Anterior cingulate cortex (tissue), 58 donors: ENCODE measurements at regions not wholly inside any gene's neighbourhood (a gene's known extent, or its start where the extent isn't known, plus 50 kb on each side); places are given as distances from the start of the nearest gene placed in this dataset.
A peak's percentile ranks its signal among the peaks of the same experiment; 100 is the strongest.

ENCODE experiments used
- DNase-seq, 58 donors: peaks; one replicate each; lab custom pipeline; 2025; lab: John Stamatoyannopoulos, UW

GRCh38 chr7:67791918-67792317, 795.3 kb downstream of the TYW1 start:
- no peak for DNase-seq

- DNase-seq, result no peak
These were observed 797.9 kb downstream of the TYW1 start for GRCh38 chr7:67794544-67794943.

- DNase-seq, result no peak
These were observed 807.2 kb downstream of the TYW1 start for GRCh38 chr7:67803789-67804188.

GRCh38 chr7:67805921-67806471, 809.4 kb downstream of the TYW1 start:
- no peak for DNase-seq

- DNase-seq, result no peak
These were observed 811.2 kb downstream of the TYW1 start for GRCh38 chr7:67807826-67808225.

GRCh38 chr7:67809586-67809985, 813.0 kb downstream of the TYW1 start:
- DNase-seq, result no peak

- no peak for DNase-seq
These were observed 817.1 kb downstream of the TYW1 start for GRCh38 chr7:67813621-67814292.

GRCh38 chr7:67817481-67817880, 820.8 kb downstream of the TYW1 start:
- no peak for DNase-seq

- peak in 23 of 58 donors; percentile 1 to 63 (median 10) for DNase-seq
These were observed 824.5 kb downstream of the TYW1 start for GRCh38 chr7:67821116-67821515.

- DNase-seq, result peak in 1 of 58 donors; percentile 0
These were observed 826.7 kb downstream of the TYW1 start for GRCh38 chr7:67823345-67823744.

GRCh38 chr7:67825356-67825755, 828.7 kb downstream of the TYW1 start:
- no peak for DNase-seq

GRCh38 chr7:67841896-67842295, 845.3 kb downstream of the TYW1 start:
- no peak for DNase-seq

- no peak for DNase-seq
These were observed 845.9 kb downstream of the TYW1 start for GRCh38 chr7:67842571-67842970.

GRCh38 chr7:67843001-67843565, 846.5 kb downstream of the TYW1 start:
- DNase-seq, result no peak

GRCh38 chr7:67843615-67844014, 847.0 kb downstream of the TYW1 start:
- DNase-seq, result no peak

GRCh38 chr7:67847092-67847787, 850.6 kb downstream of the TYW1 start:
- DNase-seq, result no peak

GRCh38 chr7:67854221-67855178, 857.9 kb downstream of the TYW1 start:
- DNase-seq, result peak in 45 of 58 donors; percentile 1 to 83 (median 26)

GRCh38 chr7:67855322-67855721, 858.7 kb downstream of the TYW1 start:
- no peak for DNase-seq

GRCh38 chr7:67856046-67856445, 859.4 kb downstream of the TYW1 start:
- DNase-seq, result no peak

GRCh38 chr7:67857698-67858097, 861.1 kb downstream of the TYW1 start:
- no peak for DNase-seq
